ENCODE measurements at regions not wholly inside any gene's neighbourhood (a gene's known extent, or its start where the extent isn't known, plus 50 kb on each side); places are given as distances from the start of the nearest gene placed in this dataset.

DNA sequence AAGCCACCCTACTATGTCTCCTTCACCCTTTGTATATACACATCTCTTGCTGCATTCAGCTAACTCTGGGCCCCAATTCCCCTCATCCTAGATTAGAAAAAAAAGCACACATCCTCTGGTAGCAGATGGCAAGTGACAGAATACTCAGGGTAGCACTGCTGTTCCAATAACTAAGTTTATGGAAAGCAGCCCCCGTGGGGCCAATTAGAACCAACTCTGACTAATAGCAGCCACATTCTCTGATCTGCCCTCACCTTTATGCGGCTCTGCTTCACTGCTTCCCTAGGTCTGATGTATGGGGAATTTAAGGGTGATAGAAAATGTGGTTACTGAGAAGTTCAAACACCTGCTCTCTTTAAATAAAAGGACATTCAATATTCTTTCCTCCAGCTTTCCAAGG lies 74.9 kb upstream of the SETMAR start:
- Histone ChIP-seq H3K4me1 (no peaks in the 10 kb centered on the region), H3K4me3 (no peak overlapping the region), H3K4me2 (no peak overlapping the region), H3K27ac (no peak overlapping the region), H3K9me3 (no peaks in the 10 kb centered on the region)
- 3% methylated on average over 2 of the region's 2 CpGs for WGBS (ENCODE audit: missing lambda C conversion rate)
- no peak for TF ChIP-seq RCOR1 (IDR thresholded peaks at IDR 0.05; ENCODE audit: low read depth, low read length)
- no peak for TF ChIP-seq ELK1 (IDR thresholded peaks at IDR 0.05; ENCODE audit: low read depth, low read length)
- TF ChIP-seq, protein P1, sequence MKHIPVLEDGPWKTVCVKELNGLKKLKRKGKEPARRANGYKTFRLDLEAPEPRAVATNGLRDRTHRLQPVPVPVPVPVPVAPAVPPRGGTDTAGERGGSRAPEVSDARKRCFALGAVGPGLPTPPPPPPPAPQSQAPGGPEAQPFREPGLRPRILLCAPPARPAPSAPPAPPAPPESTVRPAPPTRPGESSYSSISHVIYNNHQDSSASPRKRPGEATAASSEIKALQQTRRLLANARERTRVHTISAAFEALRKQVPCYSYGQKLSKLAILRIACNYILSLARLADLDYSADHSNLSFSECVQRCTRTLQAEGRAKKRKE (CRISPR knock-in tag; IDR thresholded peaks at IDR 0.05; ENCODE audit: low read depth), result no peak
- TF ChIP-seq CBX8 (IDR thresholded peaks at IDR 0.05), result no peak
- TF ChIP-seq, protein P2, sequence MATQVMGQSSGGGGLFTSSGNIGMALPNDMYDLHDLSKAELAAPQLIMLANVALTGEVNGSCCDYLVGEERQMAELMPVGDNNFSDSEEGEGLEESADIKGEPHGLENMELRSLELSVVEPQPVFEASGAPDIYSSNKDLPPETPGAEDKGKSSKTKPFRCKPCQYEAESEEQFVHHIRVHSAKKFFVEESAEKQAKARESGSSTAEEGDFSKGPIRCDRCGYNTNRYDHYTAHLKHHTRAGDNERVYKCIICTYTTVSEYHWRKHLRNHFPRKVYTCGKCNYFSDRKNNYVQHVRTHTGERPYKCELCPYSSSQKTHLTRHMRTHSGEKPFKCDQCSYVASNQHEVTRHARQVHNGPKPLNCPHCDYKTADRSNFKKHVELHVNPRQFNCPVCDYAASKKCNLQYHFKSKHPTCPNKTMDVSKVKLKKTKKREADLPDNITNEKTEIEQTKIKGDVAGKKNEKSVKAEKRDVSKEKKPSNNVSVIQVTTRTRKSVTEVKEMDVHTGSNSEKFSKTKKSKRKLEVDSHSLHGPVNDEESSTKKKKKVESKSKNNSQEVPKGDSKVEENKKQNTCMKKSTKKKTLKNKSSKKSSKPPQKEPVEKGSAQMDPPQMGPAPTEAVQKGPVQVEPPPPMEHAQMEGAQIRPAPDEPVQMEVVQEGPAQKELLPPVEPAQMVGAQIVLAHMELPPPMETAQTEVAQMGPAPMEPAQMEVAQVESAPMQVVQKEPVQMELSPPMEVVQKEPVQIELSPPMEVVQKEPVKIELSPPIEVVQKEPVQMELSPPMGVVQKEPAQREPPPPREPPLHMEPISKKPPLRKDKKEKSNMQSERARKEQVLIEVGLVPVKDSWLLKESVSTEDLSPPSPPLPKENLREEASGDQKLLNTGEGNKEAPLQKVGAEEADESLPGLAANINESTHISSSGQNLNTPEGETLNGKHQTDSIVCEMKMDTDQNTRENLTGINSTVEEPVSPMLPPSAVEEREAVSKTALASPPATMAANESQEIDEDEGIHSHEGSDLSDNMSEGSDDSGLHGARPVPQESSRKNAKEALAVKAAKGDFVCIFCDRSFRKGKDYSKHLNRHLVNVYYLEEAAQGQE (IDR thresholded peaks at IDR 0.05), result no peak
- no peak for TF ChIP-seq CEBPB (IDR thresholded peaks at IDR 0.05)
- TF ChIP-seq, protein P3, sequence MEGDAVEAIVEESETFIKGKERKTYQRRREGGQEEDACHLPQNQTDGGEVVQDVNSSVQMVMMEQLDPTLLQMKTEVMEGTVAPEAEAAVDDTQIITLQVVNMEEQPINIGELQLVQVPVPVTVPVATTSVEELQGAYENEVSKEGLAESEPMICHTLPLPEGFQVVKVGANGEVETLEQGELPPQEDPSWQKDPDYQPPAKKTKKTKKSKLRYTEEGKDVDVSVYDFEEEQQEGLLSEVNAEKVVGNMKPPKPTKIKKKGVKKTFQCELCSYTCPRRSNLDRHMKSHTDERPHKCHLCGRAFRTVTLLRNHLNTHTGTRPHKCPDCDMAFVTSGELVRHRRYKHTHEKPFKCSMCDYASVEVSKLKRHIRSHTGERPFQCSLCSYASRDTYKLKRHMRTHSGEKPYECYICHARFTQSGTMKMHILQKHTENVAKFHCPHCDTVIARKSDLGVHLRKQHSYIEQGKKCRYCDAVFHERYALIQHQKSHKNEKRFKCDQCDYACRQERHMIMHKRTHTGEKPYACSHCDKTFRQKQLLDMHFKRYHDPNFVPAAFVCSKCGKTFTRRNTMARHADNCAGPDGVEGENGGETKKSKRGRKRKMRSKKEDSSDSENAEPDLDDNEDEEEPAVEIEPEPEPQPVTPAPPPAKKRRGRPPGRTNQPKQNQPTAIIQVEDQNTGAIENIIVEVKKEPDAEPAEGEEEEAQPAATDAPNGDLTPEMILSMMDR (IDR thresholded peaks at IDR 0.05), result no peak
- TF ChIP-seq FOSB (CRISPR knock-in tag; IDR thresholded peaks at IDR 0.05), result no peak
- TF ChIP-seq BHLHE40 (IDR thresholded peaks at IDR 0.05; ENCODE audit: low read depth, low read length), result no peak
- no peak for TF ChIP-seq CBX2 (IDR thresholded peaks at IDR 0.05; ENCODE audit: borderline replicate concordance, low read depth)
- no peak for TF ChIP-seq SMC3 (IDR thresholded peaks at IDR 0.05)
- ATAC-seq (no peak), DNase-seq (ENCODE audit: low read depth in 1 of 2, low spot score in 1 of 2) (no peak), FAIRE-seq (no peak)
- CTCF ChIA-PET, result no interaction called here
- POLR2A ChIA-PET, result no interaction called here

- ChIA-PET CTCF (no interaction called here), POLR2A (no interaction called here)
- ATAC-seq (no peak), DNase-seq (ENCODE audit: low read depth in 1 of 2, low spot score in 1 of 2) (no peak), FAIRE-seq (no peak)
- 0% methylated on average over 4 of the region's 4 CpGs for WGBS (ENCODE audit: missing lambda C conversion rate)
- no peaks in the 10 kb centered on the region for H3K9me3 ChIP-seq
- H3K4me2 ChIP-seq, result no peak overlapping the region
- H3K4me3 ChIP-seq, result no peak overlapping the region
- TF ChIP-seq RAD21 (conservative IDR thresholded peaks at IDR 0.05 in 1 of 2, IDR thresholded peaks at IDR 0.05 in 1 of 2), result no peak
- TF ChIP-seq, protein P3 (IDR thresholded peaks at IDR 0.05), result no peak
- TF ChIP-seq, protein P4, sequence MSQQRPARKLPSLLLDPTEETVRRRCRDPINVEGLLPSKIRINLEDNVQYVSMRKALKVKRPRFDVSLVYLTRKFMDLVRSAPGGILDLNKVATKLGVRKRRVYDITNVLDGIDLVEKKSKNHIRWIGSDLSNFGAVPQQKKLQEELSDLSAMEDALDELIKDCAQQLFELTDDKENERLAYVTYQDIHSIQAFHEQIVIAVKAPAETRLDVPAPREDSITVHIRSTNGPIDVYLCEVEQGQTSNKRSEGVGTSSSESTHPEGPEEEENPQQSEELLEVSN (IDR thresholded peaks at IDR 0.05; ENCODE audit: borderline replicate concordance, low read depth), result no peak
- no peak for TF ChIP-seq FOXS1 (CRISPR knock-in tag; IDR thresholded peaks at IDR 0.05)
- no peaks in the 10 kb centered on the region for H3K4me1 ChIP-seq
- no peak overlapping the region for H3K27ac ChIP-seq
Measured at GRCh38 chr3:4231041-4231440, 72.1 kb upstream of the SETMAR start.

All from A549 (cell line).